ENCODE measurements at regions not wholly inside any gene's neighbourhood (a gene's known extent, or its start where the extent isn't known, plus 50 kb on each side); places are given as distances from the start of the nearest gene placed in this dataset.

GRCh38 chr14:84814391-84814790, 715.6 kb upstream of the FLRT2 start:
- TF ChIP-seq, protein P1, sequence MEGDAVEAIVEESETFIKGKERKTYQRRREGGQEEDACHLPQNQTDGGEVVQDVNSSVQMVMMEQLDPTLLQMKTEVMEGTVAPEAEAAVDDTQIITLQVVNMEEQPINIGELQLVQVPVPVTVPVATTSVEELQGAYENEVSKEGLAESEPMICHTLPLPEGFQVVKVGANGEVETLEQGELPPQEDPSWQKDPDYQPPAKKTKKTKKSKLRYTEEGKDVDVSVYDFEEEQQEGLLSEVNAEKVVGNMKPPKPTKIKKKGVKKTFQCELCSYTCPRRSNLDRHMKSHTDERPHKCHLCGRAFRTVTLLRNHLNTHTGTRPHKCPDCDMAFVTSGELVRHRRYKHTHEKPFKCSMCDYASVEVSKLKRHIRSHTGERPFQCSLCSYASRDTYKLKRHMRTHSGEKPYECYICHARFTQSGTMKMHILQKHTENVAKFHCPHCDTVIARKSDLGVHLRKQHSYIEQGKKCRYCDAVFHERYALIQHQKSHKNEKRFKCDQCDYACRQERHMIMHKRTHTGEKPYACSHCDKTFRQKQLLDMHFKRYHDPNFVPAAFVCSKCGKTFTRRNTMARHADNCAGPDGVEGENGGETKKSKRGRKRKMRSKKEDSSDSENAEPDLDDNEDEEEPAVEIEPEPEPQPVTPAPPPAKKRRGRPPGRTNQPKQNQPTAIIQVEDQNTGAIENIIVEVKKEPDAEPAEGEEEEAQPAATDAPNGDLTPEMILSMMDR (IDR thresholded peaks at IDR 0.05): no peak
- no peak for TF ChIP-seq JUN (IDR thresholded peaks at IDR 0.05)
